ENCODE measurements at regions not wholly inside any gene's neighbourhood (a gene's known extent, or its start where the extent isn't known, plus 50 kb on each side); places are given as distances from the start of the nearest gene placed in this dataset.

GRCh38 chr1:230540421-230541155, 101.7 kb upstream of the COG2 start:
- TF ChIP-seq, protein P1, sequence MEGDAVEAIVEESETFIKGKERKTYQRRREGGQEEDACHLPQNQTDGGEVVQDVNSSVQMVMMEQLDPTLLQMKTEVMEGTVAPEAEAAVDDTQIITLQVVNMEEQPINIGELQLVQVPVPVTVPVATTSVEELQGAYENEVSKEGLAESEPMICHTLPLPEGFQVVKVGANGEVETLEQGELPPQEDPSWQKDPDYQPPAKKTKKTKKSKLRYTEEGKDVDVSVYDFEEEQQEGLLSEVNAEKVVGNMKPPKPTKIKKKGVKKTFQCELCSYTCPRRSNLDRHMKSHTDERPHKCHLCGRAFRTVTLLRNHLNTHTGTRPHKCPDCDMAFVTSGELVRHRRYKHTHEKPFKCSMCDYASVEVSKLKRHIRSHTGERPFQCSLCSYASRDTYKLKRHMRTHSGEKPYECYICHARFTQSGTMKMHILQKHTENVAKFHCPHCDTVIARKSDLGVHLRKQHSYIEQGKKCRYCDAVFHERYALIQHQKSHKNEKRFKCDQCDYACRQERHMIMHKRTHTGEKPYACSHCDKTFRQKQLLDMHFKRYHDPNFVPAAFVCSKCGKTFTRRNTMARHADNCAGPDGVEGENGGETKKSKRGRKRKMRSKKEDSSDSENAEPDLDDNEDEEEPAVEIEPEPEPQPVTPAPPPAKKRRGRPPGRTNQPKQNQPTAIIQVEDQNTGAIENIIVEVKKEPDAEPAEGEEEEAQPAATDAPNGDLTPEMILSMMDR (IDR thresholded peaks at IDR 0.05; ENCODE audit: unreplicated experiment): no peak
- Mint-ChIP-seq H3K36me3 (ENCODE audit: insufficient read depth, unreplicated experiment) (no peaks in the 10 kb centered on the region), H3K4me1 (ENCODE audit: low read depth, unreplicated experiment) (no peaks in the 10 kb centered on the region), H3K9me3 (ENCODE audit: low read depth, unreplicated experiment) (no peaks in the 10 kb centered on the region), H3K27ac (ENCODE audit: unreplicated experiment) (no peak overlapping the region), H3K4me3 (ENCODE audit: low read depth, unreplicated experiment) (no peak overlapping the region), H3K27me3 (ENCODE audit: unreplicated experiment) (no peaks in the 10 kb centered on the region)
- CTCF ChIA-PET: no interaction called here
- no peak for DNase-seq
- intact Hi-C loops (cut with micrococcal nuclease; ENCODE audit: unreplicated experiment): no loop called here
- no TSS peak for BruUV-seq (replicated peaks)

DNA sequence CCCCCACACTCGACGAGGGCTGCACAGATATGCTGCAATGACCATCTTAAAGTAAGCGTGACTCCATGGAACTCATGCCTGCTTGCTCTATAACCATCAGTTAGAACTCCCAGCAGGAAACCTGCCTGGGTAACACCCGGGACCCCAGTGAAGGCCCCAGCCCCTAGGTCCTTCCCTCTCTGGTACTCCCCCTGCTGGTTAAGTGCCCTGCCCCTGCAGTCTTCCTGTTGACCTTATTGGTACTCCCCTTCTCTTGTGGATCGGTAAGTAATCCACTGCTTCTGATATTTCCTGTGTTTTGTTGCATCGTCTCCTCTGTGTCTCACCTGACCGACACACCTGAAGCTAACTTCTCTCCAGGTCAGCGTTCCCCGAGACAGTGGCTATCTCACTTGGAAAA, 104.8 kb upstream of the COG2 start:
- no peak for DNase-seq
- H3K27ac Mint-ChIP-seq (ENCODE audit: unreplicated experiment): no peak overlapping the region
- CTCF ChIA-PET: no interaction called here
- peaks cover 6% of the 10 kb centered on the region for H3K9me3 Mint-ChIP-seq (ENCODE audit: low read depth, unreplicated experiment)
- H3K4me1 Mint-ChIP-seq (ENCODE audit: low read depth, unreplicated experiment): no peaks in the 10 kb centered on the region
- no TSS peak for BruUV-seq (replicated peaks)
- no peaks in the 10 kb centered on the region for H3K27me3 Mint-ChIP-seq (ENCODE audit: unreplicated experiment)
- TF ChIP-seq, protein P1 (IDR thresholded peaks at IDR 0.05; ENCODE audit: unreplicated experiment): no peak
- intact Hi-C loops (cut with micrococcal nuclease; ENCODE audit: unreplicated experiment): no loop called here
- H3K4me3 Mint-ChIP-seq (ENCODE audit: low read depth, unreplicated experiment): no peak overlapping the region
- no peaks in the 10 kb centered on the region for H3K36me3 Mint-ChIP-seq (ENCODE audit: insufficient read depth, unreplicated experiment)

DNA sequence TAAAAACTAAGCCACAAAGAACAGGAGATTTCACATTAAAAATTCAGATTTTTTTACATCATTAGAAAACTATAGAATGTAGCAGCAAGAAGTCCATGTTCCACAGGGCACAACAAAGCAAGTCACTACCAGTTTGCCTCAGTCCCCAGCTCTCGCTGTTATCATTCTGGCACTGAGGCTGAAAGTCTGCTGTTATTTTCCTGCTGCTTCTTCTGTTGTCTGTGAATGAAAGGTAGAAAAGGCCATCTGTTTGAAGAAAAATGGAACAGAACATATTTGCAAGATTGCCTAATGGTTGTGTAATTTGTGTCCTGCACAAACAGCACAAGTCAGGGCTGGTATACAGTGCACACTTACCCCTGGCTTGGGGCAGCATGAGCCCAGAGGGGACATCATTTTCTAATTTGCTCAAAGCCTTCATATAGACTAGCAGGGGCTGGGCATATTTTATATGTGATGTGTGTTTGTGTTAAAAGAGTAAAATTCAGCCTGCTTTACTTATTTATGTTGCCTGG, 105.6 kb upstream of the COG2 start:
- Mint-ChIP-seq H3K27me3 (ENCODE audit: unreplicated experiment) (no peaks in the 10 kb centered on the region), H3K9me3 (ENCODE audit: low read depth, unreplicated experiment) (peaks cover 6% of the 10 kb centered on the region), H3K4me1 (ENCODE audit: low read depth, unreplicated experiment) (no peaks in the 10 kb centered on the region), H3K36me3 (ENCODE audit: insufficient read depth, unreplicated experiment) (no peaks in the 10 kb centered on the region), H3K27ac (ENCODE audit: unreplicated experiment) (no peak overlapping the region), H3K4me3 (ENCODE audit: low read depth, unreplicated experiment) (no peak overlapping the region)
- TF ChIP-seq, protein P1 (IDR thresholded peaks at IDR 0.05; ENCODE audit: unreplicated experiment): no peak
- no peak for DNase-seq
- CTCF ChIA-PET: no interaction called here
- intact Hi-C loops (cut with micrococcal nuclease; ENCODE audit: unreplicated experiment): no loop called here
- BruUV-seq (replicated peaks): no TSS peak

DNA sequence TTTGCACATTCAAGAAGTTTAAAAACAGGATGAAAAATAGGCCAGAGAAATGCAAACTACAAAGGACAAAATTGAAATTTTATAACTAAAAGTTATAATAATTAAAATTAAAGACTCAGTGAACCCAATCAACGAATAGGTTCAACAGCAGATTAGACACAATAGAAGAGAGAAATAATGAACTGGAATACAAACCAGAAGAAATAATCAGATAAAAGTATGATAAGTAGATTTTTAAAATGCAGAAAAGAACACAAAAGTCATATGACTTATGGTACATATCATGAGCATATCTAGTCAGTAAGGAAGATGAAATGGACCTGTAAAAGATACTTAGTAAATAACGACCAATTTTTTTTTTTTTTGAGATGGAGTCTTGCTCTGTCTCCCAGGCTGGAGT, 108.1 kb upstream of the COG2 start:
- H3K4me1 Mint-ChIP-seq (ENCODE audit: low read depth, unreplicated experiment): no peaks in the 10 kb centered on the region
- TF ChIP-seq, protein P1 (IDR thresholded peaks at IDR 0.05; ENCODE audit: unreplicated experiment): no peak
- CTCF ChIA-PET: no interaction called here

More for the DNA sequence above, 108.1 kb upstream of the COG2 start:
- Mint-ChIP-seq H3K27ac (ENCODE audit: unreplicated experiment) (no peak overlapping the region), H3K27me3 (ENCODE audit: unreplicated experiment) (no peaks in the 10 kb centered on the region), H3K36me3 (ENCODE audit: insufficient read depth, unreplicated experiment) (no peaks in the 10 kb centered on the region), H3K4me3 (ENCODE audit: low read depth, unreplicated experiment) (no peak overlapping the region), H3K9me3 (ENCODE audit: low read depth, unreplicated experiment) (peaks cover 6% of the 10 kb centered on the region)
- no TSS peak for BruUV-seq (replicated peaks)
- intact Hi-C loops (cut with micrococcal nuclease; ENCODE audit: unreplicated experiment): no loop called here
- no peak for DNase-seq

All from Calu3 (cell line).